ENCODE measurements at regions not wholly inside any gene's neighbourhood (a gene's known extent, or its start where the extent isn't known, plus 50 kb on each side); places are given as distances from the start of the nearest gene placed in this dataset.

DNA sequence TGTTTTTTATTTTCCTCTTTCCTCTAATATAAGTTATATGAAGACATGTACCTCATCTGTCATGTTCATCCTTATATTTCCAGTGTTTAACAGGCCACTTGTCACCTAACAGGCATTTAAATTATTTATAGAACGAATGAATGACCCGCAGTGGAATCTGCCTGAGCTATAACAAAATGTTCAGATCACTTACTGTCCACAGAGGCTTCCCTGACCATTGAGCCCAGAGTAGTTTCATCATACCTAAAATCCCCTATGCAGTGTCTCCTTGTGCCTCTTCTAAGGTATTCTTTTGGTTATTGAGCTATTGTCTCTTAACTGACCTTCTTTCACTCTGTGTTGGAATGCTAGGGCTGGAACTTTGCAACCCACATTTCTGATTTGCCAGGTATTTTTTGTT is 748.5 kb downstream of the NTRK3 start:
- Histone ChIP-seq H3K27me3 (ENCODE audit: control insufficient read depth in 1 of 2, insufficient read depth in 2 of 2, low read length in 2 of 2) (no peaks in the 10 kb centered on the region), H3K4me3 (ENCODE audit: low read length in 2 of 2) (no peak overlapping the region), H3K9me3 (ENCODE audit: control insufficient read depth in 2 of 2, low read length in 2 of 2) (peaks cover 0 to 7% of the 10 kb centered on the region in 2 donors), H3K4me1 (ENCODE audit: control insufficient read depth, insufficient read depth, low read length) (no peaks in the 10 kb centered on the region), H3K36me3 (ENCODE audit: control insufficient read depth in 2 of 2, insufficient read depth in 2 of 2, low read length in 2 of 2) (no peaks in the 10 kb centered on the region), H3K9ac (ENCODE audit: low read length in 2 of 2) (no peak overlapping the region), H3K27ac (ENCODE audit: low read length) (no peak overlapping the region)

DNA sequence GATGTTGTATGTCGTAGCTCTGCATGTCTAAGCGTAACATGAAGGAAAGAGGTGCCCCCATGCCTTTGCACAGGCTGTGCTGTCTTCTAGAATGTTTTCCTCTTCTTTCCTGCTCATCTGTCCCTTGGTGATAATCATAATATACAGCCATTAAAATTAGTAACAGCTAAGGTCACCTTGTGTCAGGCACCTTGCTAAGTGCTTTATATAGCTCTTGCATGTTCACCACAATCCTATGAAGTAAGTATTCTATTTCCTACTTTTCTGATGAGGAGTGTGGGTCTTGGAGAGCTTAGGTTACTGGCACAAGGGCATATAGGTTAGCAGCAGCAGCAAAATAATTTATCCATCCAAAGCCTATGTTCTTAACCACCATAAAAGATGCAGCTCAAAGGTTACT is 754.4 kb downstream of the NTRK3 start:
- no peaks in the 10 kb centered on the region for H3K9me3 ChIP-seq (ENCODE audit: control insufficient read depth in 2 of 2, low read length in 2 of 2)
- no peaks in the 10 kb centered on the region for H3K4me1 ChIP-seq (ENCODE audit: control insufficient read depth, insufficient read depth, low read length)
- no peak overlapping the region for H3K9ac ChIP-seq (ENCODE audit: low read length in 2 of 2)
- H3K27ac ChIP-seq (ENCODE audit: low read length): no peak overlapping the region
- H3K27me3 ChIP-seq (ENCODE audit: control insufficient read depth in 1 of 2, insufficient read depth in 2 of 2, low read length in 2 of 2): no peaks in the 10 kb centered on the region
- no peaks in the 10 kb centered on the region for H3K36me3 ChIP-seq (ENCODE audit: control insufficient read depth in 2 of 2, insufficient read depth in 2 of 2, low read length in 2 of 2)
- no peak overlapping the region for H3K4me3 ChIP-seq (ENCODE audit: low read length in 2 of 2)

DNA sequence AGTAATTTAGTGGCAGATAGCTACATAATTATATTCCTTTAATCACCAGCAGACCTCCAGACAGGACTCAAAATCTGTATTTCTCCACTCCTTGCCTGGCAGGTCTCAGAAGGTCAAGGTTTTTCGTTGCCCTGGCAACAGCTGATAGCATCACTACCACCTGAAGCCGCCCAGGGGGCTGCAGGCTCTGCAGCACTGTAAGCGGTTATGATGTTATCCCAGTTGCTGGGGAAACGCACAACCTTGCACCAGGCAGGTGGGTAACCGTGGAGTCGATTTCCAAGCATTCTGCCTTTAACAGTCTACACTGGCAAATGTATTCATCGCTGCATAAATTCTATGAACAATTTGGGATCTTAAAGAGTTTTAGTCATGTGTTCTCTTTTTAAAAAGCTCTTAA is 756.3 kb downstream of the NTRK3 start:
- H3K9ac ChIP-seq (ENCODE audit: low read length in 2 of 2): no peak overlapping the region

DNA sequence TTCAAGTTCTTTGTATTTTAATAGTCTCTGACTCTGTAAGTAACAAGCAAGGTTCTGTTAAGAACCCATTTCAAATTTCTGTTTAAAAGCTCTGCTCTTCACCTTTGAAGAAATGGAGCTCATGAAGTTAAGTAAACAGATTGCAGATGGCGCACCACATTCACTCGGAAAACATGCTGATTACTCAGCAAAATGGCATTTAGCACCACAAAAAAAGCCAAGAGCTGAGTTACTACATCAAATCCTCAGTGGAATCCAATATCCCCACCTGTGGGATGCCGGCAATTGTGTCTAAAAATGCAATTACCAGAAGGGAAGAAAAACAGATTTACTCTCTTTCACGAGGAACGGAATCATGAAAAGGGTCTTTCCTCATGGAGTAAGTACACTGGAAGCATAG is 758.0 kb downstream of the NTRK3 start:
- Histone ChIP-seq H3K27me3 (ENCODE audit: control insufficient read depth in 1 of 2, insufficient read depth in 2 of 2, low read length in 2 of 2) (no peaks in the 10 kb centered on the region), H3K4me3 (ENCODE audit: low read length in 2 of 2) (no peak overlapping the region), H3K4me1 (ENCODE audit: control insufficient read depth, insufficient read depth, low read length) (no peaks in the 10 kb centered on the region), H3K9me3 (ENCODE audit: control insufficient read depth in 2 of 2, low read length in 2 of 2) (no peaks in the 10 kb centered on the region), H3K36me3 (ENCODE audit: control insufficient read depth in 2 of 2, insufficient read depth in 2 of 2, low read length in 2 of 2) (no peaks in the 10 kb centered on the region), H3K27ac (ENCODE audit: low read length) (no peak overlapping the region), H3K9ac (ENCODE audit: low read length in 2 of 2) (no peak overlapping the region)

More for the DNA sequence above, 756.3 kb downstream of the NTRK3 start:
- no peak overlapping the region for H3K27ac ChIP-seq (ENCODE audit: low read length)
- H3K4me1 ChIP-seq (ENCODE audit: control insufficient read depth, insufficient read depth, low read length): no peaks in the 10 kb centered on the region
- H3K4me3 ChIP-seq (ENCODE audit: low read length in 2 of 2): no peak overlapping the region
- no peaks in the 10 kb centered on the region for H3K27me3 ChIP-seq (ENCODE audit: control insufficient read depth in 1 of 2, insufficient read depth in 2 of 2, low read length in 2 of 2)
- no peaks in the 10 kb centered on the region for H3K9me3 ChIP-seq (ENCODE audit: control insufficient read depth in 2 of 2, low read length in 2 of 2)
- no peaks in the 10 kb centered on the region for H3K36me3 ChIP-seq (ENCODE audit: control insufficient read depth in 2 of 2, insufficient read depth in 2 of 2, low read length in 2 of 2)

DNA sequence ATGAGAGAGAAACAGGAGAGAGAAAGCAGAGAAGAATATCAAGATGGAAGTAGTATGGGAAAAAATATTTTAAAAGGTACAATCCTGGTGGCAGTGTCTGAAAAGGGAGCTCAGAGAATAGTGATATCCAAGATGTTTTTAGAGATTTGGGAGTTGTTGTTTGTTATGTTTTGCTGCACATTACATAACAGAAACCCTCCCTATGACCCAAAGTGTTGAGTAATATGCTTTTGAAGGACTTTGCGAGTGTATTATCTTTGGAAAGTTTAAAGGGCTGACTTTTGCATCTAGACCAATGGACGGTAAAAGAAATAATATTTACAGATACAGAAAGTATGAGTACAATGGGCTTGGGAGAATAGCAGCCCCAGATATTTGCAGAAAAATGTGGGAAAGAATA is 759.7 kb downstream of the NTRK3 start:
- Histone ChIP-seq H3K4me1 (ENCODE audit: control insufficient read depth, insufficient read depth, low read length) (no peaks in the 10 kb centered on the region), H3K9ac (ENCODE audit: low read length in 2 of 2) (no peak overlapping the region), H3K4me3 (ENCODE audit: low read length in 2 of 2) (no peak overlapping the region), H3K9me3 (ENCODE audit: control insufficient read depth in 2 of 2, low read length in 2 of 2) (no peaks in the 10 kb centered on the region), H3K36me3 (ENCODE audit: control insufficient read depth in 2 of 2, insufficient read depth in 2 of 2, low read length in 2 of 2) (no peaks in the 10 kb centered on the region), H3K27ac (ENCODE audit: low read length) (no peak overlapping the region), H3K27me3 (ENCODE audit: control insufficient read depth in 1 of 2, insufficient read depth in 2 of 2, low read length in 2 of 2) (peaks cover 0 to 6% of the 10 kb centered on the region in 2 donors)

DNA sequence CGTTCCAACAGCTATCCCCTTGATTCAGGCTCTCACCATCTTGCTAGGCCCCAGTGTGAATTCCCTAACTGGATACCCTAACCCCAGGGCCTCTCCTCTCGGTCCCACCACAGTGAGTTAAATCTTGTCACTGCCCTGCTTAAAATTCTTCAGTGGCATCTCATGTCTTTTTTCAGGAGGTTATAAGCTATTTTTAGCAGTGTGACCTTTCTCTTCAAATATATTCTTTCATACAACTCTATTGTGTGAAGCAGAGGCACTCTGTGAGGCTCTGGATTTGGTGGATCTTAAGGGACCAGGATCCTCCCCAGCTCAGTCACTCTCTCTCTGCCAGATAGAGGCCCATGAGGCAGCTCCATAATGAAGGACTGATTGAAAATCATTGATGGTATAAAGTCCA is 760.4 kb downstream of the NTRK3 start:
- Histone ChIP-seq H3K27me3 (ENCODE audit: control insufficient read depth in 1 of 2, insufficient read depth in 2 of 2, low read length in 2 of 2) (peaks cover 0 to 6% of the 10 kb centered on the region in 2 donors), H3K4me3 (ENCODE audit: low read length in 2 of 2) (no peak overlapping the region), H3K9me3 (ENCODE audit: control insufficient read depth in 2 of 2, low read length in 2 of 2) (no peaks in the 10 kb centered on the region), H3K4me1 (ENCODE audit: control insufficient read depth, insufficient read depth, low read length) (no peaks in the 10 kb centered on the region), H3K27ac (ENCODE audit: low read length) (no peak overlapping the region), H3K9ac (ENCODE audit: low read length in 2 of 2) (no peak overlapping the region), H3K36me3 (ENCODE audit: control insufficient read depth in 2 of 2, insufficient read depth in 2 of 2, low read length in 2 of 2) (no peaks in the 10 kb centered on the region)

DNA sequence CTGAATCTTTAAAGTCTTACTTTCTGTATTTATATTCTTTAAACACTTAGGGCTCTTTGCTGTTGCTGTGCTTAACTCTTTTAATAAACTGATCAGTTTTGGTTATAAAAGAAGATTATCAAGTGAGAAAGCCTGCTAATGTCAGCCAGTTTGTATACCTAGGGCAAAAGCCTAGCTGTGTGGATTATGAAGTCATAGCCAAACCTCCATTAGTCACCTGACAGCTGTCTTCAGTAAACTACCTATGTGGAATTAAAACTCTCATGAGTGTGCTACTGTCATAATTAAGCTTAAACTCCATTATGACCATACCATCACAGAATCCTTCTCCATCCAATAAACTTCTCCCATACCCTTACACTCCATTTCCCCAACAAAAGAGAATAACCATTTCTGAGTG is 762.7 kb downstream of the NTRK3 start:
- Histone ChIP-seq H3K36me3 (ENCODE audit: control insufficient read depth in 2 of 2, insufficient read depth in 2 of 2, low read length in 2 of 2) (no peaks in the 10 kb centered on the region), H3K27ac (ENCODE audit: low read length) (no peak overlapping the region), H3K9me3 (ENCODE audit: control insufficient read depth in 2 of 2, low read length in 2 of 2) (no peaks in the 10 kb centered on the region), H3K4me3 (ENCODE audit: low read length in 2 of 2) (no peak overlapping the region), H3K9ac (ENCODE audit: low read length in 2 of 2) (no peak overlapping the region), H3K4me1 (ENCODE audit: control insufficient read depth, insufficient read depth, low read length) (no peaks in the 10 kb centered on the region), H3K27me3 (ENCODE audit: control insufficient read depth in 1 of 2, insufficient read depth in 2 of 2, low read length in 2 of 2) (peaks cover 0 to 6% of the 10 kb centered on the region in 2 donors)

DNA sequence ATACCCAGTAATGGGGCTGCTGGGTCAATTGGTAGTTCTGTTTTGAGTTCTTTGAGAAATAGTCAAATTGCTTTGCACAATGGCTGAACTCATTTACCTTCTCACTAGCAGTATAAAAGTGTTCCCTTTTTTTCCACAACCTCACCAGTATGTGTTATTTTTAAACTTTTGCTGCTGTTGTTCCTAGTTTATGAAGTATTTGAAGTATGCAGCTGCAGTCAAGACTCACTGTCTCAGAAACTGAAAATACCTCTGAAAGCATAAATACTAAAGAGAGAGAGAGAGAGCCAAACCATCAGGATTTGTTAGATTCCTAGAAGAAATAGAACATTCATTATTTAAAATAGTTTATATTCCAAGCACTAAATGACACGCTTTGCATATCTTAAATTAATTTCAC is 764.2 kb downstream of the NTRK3 start:
- no peaks in the 10 kb centered on the region for H3K4me1 ChIP-seq (ENCODE audit: control insufficient read depth, insufficient read depth, low read length)
- H3K9ac ChIP-seq (ENCODE audit: low read length in 2 of 2): no peak overlapping the region
- no peak overlapping the region for H3K4me3 ChIP-seq (ENCODE audit: low read length in 2 of 2)
- H3K36me3 ChIP-seq (ENCODE audit: control insufficient read depth in 2 of 2, insufficient read depth in 2 of 2, low read length in 2 of 2): no peaks in the 10 kb centered on the region
- H3K9me3 ChIP-seq (ENCODE audit: control insufficient read depth in 2 of 2, low read length in 2 of 2): no peaks in the 10 kb centered on the region
- H3K27ac ChIP-seq (ENCODE audit: low read length): no peak overlapping the region
- peaks cover 0 to 6% of the 10 kb centered on the region in 2 donors for H3K27me3 ChIP-seq (ENCODE audit: control insufficient read depth in 1 of 2, insufficient read depth in 2 of 2, low read length in 2 of 2)

DNA sequence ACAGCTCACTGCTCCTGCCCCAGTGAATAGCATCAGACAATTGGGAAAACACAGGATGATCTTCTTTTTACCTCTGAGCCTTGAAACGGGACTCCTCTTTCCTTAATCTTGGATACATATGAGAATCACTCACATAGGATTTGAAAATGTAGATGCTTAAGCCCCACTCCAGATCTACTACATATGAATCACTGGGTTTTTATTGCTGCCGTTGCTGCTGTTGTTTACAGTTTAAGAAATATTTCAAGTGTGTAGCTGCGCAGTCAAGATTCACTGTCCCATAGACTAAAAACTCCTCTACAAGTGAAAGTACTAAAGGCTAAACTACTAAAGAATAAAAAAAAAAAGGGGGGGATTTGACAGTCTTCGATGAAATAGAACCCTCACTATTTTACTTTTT is 765.9 kb downstream of the NTRK3 start:
- H3K9me3 ChIP-seq (ENCODE audit: control insufficient read depth in 2 of 2, low read length in 2 of 2): no peaks in the 10 kb centered on the region
- peaks cover 0 to 6% of the 10 kb centered on the region in 2 donors for H3K27me3 ChIP-seq (ENCODE audit: control insufficient read depth in 1 of 2, insufficient read depth in 2 of 2, low read length in 2 of 2)
- H3K36me3 ChIP-seq (ENCODE audit: control insufficient read depth in 2 of 2, insufficient read depth in 2 of 2, low read length in 2 of 2): no peaks in the 10 kb centered on the region
- H3K9ac ChIP-seq (ENCODE audit: low read length in 2 of 2): no peak overlapping the region
- no peak overlapping the region for H3K4me3 ChIP-seq (ENCODE audit: low read length in 2 of 2)
- H3K4me1 ChIP-seq (ENCODE audit: control insufficient read depth, insufficient read depth, low read length): no peaks in the 10 kb centered on the region
- H3K27ac ChIP-seq (ENCODE audit: low read length): no peak overlapping the region

DNA sequence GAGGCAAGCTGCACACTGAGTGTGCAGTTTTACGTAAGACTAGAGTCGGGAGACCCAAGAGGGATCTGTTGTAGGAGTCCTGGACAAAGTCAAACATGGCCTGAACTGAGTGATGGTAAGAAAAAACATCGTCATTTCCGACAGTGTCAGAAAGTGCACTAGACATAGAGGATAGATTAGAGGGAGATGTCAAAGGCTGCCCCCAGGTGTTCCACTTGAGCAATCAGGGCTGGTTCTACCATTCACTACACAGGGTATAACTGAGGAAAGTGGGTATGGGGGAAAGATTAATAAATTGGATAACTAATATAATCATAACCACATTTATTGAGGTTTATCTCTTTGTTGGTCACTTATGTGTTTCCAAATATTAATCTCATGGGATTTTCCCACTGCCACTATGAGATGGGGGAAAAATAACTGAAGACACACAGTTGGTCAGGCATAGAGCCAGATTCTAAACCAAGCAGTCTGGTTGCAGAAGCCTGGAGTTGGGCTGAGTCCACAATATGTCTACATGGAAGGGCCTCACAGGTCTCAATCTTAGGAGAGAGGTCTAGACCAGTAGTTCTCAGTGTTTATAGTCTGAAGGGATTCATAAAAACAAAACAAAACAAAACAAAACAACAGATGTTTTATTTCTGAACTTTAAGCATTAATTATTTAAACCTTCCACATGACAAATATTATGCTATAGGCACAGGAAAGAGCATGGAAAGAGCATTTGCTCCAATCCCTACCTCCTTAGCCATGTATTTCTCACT is 766.5 kb downstream of the NTRK3 start:
- Histone ChIP-seq H3K27ac (ENCODE audit: low read length) (no peak overlapping the region), H3K9ac (ENCODE audit: low read length in 2 of 2) (no peak overlapping the region), H3K4me1 (ENCODE audit: control insufficient read depth, insufficient read depth, low read length) (no peaks in the 10 kb centered on the region), H3K4me3 (ENCODE audit: low read length in 2 of 2) (no peak overlapping the region), H3K9me3 (ENCODE audit: control insufficient read depth in 2 of 2, low read length in 2 of 2) (no peaks in the 10 kb centered on the region), H3K36me3 (ENCODE audit: control insufficient read depth in 2 of 2, insufficient read depth in 2 of 2, low read length in 2 of 2) (no peaks in the 10 kb centered on the region), H3K27me3 (ENCODE audit: control insufficient read depth in 1 of 2, insufficient read depth in 2 of 2, low read length in 2 of 2) (peaks cover 0 to 6% of the 10 kb centered on the region in 2 donors)

DNA sequence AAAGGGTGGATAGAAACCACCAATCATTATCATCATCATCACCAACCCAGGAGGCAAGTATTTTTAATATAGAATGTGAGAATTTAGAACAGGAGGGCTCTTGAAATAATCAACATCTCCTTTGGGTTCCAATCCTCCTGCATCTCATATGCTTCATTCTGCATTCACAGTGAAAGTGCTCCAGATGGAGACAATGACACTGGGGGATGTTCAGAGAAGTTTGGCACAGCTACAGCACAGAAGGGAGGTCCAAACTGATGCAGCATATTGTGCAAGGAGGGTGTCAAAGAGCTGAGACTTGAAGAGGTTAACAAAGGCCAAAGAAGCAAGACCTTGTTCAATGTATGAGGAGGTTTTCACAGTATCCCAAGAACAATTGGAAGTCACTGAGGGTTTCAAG is 767.1 kb downstream of the NTRK3 start:
- no peak overlapping the region for H3K9ac ChIP-seq (ENCODE audit: low read length in 2 of 2)
- no peak overlapping the region for H3K4me3 ChIP-seq (ENCODE audit: low read length in 2 of 2)
- peaks cover 0 to 6% of the 10 kb centered on the region in 2 donors for H3K27me3 ChIP-seq (ENCODE audit: control insufficient read depth in 1 of 2, insufficient read depth in 2 of 2, low read length in 2 of 2)
- no peaks in the 10 kb centered on the region for H3K36me3 ChIP-seq (ENCODE audit: control insufficient read depth in 2 of 2, insufficient read depth in 2 of 2, low read length in 2 of 2)
- no peak overlapping the region for H3K27ac ChIP-seq (ENCODE audit: low read length)
- no peaks in the 10 kb centered on the region for H3K4me1 ChIP-seq (ENCODE audit: control insufficient read depth, insufficient read depth, low read length)
- no peaks in the 10 kb centered on the region for H3K9me3 ChIP-seq (ENCODE audit: control insufficient read depth in 2 of 2, low read length in 2 of 2)
